RWPE2 (cell line): ENCODE measurements at regions not wholly inside any gene's neighbourhood (a gene's known extent, or its start where the extent isn't known, plus 50 kb on each side); places are given as distances from the start of the nearest gene placed in this dataset.
"Not testable (repeated sequence)": the region's sequence is repeated elsewhere in the genome, so short reads cannot be mapped to it uniquely, and the experiment has no call there.

Source experiments
- ATAC-seq: fragments of 200-7000 bp; cut with Tn5 transposase; 3 replicates; pipeline ENCODE4 v1.9.1; 2021; ENCODE audit warnings: low read depth
- DNase-seq: peaks from one replicate; pipeline ENCODE4 v3.0.0-alpha.2; 2020; ENCODE audit warnings: low spot score
- H3K27ac ChIP-seq: fragments of 450-650 bp; 2 replicates; pipeline ENCODE4 v1.5.1; 2017; ENCODE audit warnings: mild to moderate bottlenecking; ENCODE audit not compliant: poor library complexity, severe bottlenecking
- H3K27me3 ChIP-seq: fragments of 250-450 bp; sonication (Bioruptor Pico); 2 replicates; pipeline ENCODE4 v1.5.1; 2021; ENCODE audit warnings: mild to moderate bottlenecking, moderate library complexity; ENCODE audit not compliant: insufficient read depth, poor library complexity, severe bottlenecking
- H3K36me3 ChIP-seq: fragments of 250-450 bp; sonication (Bioruptor Pico); 2 replicates; pipeline ENCODE4 v1.5.1; 2020; ENCODE audit warnings: low read depth, mild to moderate bottlenecking, moderate library complexity
- H3K4me1 ChIP-seq: fragments of 250-450 bp; sonication (Bioruptor Pico); 2 replicates; pipeline ENCODE4 v1.5.1; 2021; ENCODE audit warnings: mild to moderate bottlenecking, moderate library complexity; ENCODE audit not compliant: insufficient read depth, poor library complexity, severe bottlenecking
- H3K4me3 ChIP-seq: fragments of 250-450 bp; sonication (Bioruptor Pico); 2 replicates; pipeline ENCODE4 v1.5.1; 2021; ENCODE audit warnings: mild to moderate bottlenecking, moderate library complexity; ENCODE audit not compliant: severe bottlenecking
- H3K9me3 ChIP-seq: fragments of 250-450 bp; sonication (Bioruptor Pico); 2 replicates; pipeline ENCODE4 v1.5.1; 2021; ENCODE audit warnings: mild to moderate bottlenecking, moderate library complexity; ENCODE audit not compliant: severe bottlenecking
- TF ChIP-seq, protein P1 (sequence below): fragments of 450-650 bp; IDR thresholded peaks from one replicate; pipeline ENCODE4 v1.5.1; 2017; ENCODE audit warnings: mild to moderate bottlenecking, moderate library complexity; ENCODE audit not compliant: poor library complexity, severe bottlenecking

- Histone ChIP-seq H3K9me3 (no peaks in the 10 kb centered on the region), H3K27ac (no peak overlapping the region), H3K4me1 (no peaks in the 10 kb centered on the region), H3K4me3 (no peak overlapping the region), H3K36me3 (no peaks in the 10 kb centered on the region), H3K27me3 (no peaks in the 10 kb centered on the region)
- ATAC-seq (peak; percentile 41; the same call in 1 of the 3 replicates), DNase-seq (no peak)
- TF ChIP-seq, protein P1, sequence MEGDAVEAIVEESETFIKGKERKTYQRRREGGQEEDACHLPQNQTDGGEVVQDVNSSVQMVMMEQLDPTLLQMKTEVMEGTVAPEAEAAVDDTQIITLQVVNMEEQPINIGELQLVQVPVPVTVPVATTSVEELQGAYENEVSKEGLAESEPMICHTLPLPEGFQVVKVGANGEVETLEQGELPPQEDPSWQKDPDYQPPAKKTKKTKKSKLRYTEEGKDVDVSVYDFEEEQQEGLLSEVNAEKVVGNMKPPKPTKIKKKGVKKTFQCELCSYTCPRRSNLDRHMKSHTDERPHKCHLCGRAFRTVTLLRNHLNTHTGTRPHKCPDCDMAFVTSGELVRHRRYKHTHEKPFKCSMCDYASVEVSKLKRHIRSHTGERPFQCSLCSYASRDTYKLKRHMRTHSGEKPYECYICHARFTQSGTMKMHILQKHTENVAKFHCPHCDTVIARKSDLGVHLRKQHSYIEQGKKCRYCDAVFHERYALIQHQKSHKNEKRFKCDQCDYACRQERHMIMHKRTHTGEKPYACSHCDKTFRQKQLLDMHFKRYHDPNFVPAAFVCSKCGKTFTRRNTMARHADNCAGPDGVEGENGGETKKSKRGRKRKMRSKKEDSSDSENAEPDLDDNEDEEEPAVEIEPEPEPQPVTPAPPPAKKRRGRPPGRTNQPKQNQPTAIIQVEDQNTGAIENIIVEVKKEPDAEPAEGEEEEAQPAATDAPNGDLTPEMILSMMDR = no peak
Measured at GRCh38 chr6:51045548-51045947, 226.9 kb downstream of the TFAP2B start.

DNA sequence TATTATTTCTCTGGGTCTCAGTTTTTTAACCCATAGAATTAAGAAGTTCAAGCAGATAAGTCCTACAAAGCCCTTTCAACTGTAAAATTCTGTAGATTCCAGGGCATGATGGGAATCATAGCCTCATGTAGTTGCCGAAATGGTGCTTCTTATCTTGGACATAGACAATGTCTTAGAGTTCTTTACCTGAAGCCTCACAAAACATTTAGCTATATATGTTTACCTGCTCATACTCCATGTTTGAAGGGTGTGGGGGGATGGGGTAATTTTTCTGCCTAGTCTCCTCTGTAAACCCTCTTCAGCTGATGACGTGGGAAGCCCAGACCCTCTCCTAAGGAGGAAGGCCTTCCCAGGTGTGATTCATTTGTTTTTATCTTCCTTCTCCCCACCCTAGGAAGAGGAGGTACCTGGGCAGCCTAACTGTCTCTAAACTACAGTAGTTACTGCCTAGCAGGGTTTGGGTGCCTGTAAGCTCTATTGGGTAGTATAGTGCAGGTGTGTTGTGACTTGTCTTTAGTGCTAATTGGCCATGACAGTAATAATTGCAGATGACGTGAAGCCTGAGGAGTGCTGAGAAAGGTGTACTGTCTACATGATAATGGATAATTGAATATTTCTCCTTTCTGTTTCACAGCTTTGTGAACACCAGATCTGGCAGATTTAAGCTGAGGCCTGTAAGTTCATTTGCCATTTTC lies 230.8 kb downstream of the TFAP2B start:
- Histone ChIP-seq H3K9me3 (no peaks in the 10 kb centered on the region), H3K27ac (no peak overlapping the region), H3K27me3 (no peaks in the 10 kb centered on the region), H3K4me1 (no peaks in the 10 kb centered on the region), H3K36me3 (no peaks in the 10 kb centered on the region), H3K4me3 (no peak overlapping the region)
- DNase-seq (no peak), ATAC-seq (no peak)
- TF ChIP-seq, protein P1 = no peak

- Histone ChIP-seq H3K27me3 (no peaks in the 10 kb centered on the region), H3K9me3 (no peaks in the 10 kb centered on the region), H3K4me3 (no peak overlapping the region), H3K27ac (no peak overlapping the region), H3K4me1 (no peaks in the 10 kb centered on the region), H3K36me3 (no peaks in the 10 kb centered on the region)
- no peak for DNase-seq
- TF ChIP-seq, protein P1 = no peak
- no peak for ATAC-seq
Measured at GRCh38 chr6:51049983-51050877, 231.6 kb downstream of the TFAP2B start.

- H3K36me3 ChIP-seq, H3K9me3 ChIP-seq, ATAC-seq, H3K4me1 ChIP-seq, H3K27me3 ChIP-seq, H3K4me3 ChIP-seq, DNase-seq, H3K27ac ChIP-seq: not testable (repeated sequence)
Measured at GRCh38 chr6:51052716-51053115, 234.0 kb downstream of the TFAP2B start.

- not testable (repeated sequence) for H3K27me3 ChIP-seq, H3K36me3 ChIP-seq, ATAC-seq, DNase-seq, H3K9me3 ChIP-seq, H3K4me3 ChIP-seq, H3K27ac ChIP-seq, H3K4me1 ChIP-seq
Measured at GRCh38 chr6:51055316-51055715, 236.6 kb downstream of the TFAP2B start.
